ENCODE measurements at regions not wholly inside any gene's neighbourhood (a gene's known extent, or its start where the extent isn't known, plus 50 kb on each side); places are given as distances from the start of the nearest gene placed in this dataset.

DNA sequence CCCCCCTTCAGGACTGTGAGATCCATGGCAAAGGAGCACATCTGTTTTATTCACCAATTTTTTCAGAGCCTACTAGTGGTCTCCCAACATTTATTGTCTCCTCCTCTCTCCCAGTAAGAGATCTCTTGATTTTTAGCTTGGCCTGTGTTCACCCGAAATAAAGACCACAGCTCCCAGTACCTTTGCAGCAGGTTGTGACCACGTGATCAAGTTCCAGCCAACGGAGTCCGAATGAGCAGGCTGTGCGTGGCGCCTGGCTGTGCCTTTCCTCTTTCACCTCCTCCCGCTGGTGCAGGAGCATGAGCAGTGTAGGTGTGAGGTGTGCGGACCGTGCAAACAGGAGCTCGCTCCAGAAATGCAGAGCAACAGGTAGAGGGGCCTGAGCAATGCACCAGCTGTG is 143.6 kb upstream of the GLI2 start:
- ChIA-PET CTCF (no interaction called here), POLR2A (no interaction called here)

DNA sequence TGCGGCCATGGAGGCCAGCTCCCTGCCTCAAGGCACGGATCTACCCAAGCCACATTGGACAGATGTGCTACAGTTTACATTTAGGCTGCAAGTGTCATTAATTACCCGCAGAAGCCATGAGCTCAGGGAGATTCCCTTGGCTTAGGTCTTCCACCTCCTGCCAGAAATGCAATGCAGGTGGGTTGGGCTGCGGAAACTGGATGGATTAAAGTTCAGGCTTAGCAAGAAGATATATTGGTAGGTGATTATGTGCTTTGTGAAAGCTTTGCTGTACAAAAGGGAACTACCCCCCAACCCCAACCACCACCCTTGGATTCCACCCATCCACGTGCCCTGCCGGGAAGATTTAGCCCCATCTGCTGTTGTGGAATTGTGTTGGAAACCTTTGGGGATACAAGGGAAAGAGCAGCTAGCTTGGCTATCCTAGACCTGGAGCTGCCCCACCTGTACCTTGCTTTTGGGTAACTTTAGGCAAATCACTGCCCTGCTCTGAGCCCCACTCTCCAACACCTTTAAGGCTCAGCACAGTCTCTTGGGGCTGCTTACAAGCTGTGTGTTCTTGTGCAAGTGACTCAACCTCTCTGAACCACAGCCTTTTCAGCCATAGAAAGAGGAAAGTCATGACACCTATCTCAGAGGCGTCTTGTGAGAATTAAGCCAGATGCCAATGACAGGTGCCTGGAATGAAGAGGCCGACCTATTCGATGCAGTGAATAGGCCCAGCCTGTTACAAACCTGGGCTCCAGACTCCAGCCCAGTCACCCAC is 141.6 kb upstream of the GLI2 start:
- POLR2A ChIA-PET, result no interaction called here
- CTCF ChIA-PET, result no interaction called here

DNA sequence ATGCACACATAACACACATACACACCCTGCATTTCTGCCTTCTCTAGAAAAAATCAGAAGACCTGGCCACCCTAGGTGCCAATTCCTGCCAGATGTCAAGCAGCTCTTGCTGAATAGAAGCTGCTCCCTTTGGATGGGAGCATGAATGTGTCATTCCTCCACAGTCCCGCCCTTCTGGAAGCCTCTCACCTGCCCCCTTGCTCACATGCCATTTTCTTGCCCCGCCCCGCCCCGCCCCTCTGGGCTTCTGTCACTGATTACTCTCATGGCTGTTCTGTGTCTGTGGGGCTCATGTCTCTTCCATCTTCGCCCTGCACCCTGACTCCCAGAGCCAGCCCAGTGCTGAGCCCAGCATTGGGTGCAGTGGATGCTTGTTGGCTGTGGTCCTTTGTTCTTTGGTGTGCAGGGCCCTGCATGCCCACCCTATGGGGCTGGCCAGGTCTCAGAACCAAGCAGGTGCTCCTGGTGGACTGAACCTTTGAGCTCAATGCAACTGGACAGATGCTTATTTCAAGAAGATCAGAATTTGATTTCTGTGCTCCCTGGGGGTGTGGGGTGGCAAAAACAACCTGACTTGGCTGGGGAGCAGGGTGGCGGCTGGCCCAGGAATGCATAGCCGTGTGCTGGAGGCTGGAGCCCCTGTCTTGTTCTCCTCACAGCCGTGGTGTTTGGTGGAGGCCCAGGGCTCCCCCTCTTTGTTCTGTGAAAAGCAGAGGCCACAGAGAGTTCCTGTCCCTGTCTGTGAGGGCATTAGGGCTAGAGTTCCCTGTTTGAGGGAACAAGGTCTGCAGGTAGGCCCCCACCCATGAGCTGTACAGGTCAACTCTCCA is 140.6 kb upstream of the GLI2 start:
- ChIA-PET CTCF (no interaction called here), POLR2A (no interaction called here)

DNA sequence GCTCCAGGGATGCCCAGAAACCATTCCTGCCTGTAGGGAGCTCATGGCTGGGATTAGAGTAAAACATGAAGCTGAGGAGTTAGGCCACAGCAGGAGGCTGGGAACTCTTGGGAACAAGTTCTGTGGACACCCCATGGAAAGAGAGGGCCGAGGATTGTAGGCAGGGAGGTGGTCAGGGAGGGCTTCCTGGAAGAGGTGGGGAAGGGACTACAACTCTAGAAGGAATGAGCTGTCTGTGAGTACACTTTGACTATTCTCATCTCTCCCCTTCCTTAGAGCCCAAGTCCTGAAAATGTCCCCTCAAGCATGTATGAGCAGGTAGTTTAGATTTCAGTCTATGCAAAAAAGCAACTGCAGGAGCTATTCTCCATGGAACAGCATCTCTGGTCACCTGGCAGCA is 139.9 kb upstream of the GLI2 start:
- ChIA-PET CTCF (no interaction called here), POLR2A (no interaction called here)

DNA sequence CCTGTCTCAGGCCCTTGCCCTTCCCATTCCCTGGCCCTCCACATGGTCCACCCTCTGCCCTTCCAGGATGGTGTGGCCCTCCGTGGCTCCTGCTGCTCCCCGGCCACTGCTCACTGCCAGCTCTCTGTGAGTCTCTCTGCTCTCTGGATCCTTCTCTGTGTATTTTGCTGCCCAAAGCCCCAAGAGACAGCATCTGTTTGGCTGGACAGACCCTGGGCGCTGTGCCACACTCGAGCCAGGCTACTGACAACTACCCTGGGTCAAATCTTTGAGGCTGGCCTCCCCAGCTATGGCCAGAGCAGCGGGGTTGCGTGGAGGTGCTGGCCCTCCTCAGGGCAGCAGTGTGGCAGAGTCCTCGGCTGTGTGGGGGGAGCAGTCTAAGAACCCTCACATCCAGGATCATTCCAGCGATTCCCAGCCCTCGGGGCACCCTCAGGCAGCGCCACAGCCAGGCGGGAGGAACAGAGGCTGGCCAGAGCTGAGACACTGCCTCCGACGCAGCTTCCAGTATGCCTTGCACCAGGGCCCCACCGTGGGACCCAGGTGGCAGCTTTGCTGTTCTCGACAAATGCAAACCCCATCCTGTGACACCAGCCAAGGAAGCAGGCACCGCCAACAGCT is 139.4 kb upstream of the GLI2 start:
- ChIA-PET CTCF (no interaction called here), POLR2A (no interaction called here)

DNA sequence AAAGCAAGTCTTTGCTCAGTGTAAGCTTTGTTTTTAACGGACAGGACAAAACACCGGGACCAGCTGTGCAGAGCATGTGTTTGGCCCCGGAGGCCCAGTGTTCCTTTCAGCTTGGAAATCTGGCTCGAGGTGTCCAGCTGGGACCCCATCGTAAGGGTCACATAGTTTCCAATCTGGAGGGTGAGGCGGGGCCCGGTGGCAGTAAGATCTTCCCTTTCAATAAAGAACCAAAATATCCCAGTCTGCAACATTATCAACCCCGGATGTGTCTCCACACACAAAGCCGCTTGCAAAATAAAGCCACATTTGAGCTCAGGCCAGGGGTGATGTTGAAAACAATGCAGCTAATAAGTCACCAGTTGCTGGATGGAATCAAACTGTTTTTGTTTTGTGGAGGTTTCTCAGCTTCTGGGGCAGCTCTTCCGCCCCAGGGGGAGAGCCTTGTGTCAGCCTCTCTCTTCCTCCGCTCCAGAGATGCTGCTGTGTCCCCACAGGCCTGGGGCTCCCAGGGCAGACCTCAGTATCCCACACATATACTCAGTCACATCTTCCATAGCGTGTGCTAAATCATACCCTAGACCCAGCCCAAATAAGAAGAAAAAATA is 138.6 kb upstream of the GLI2 start:
- ChIA-PET POLR2A (no interaction called here), CTCF (no interaction called here)

DNA sequence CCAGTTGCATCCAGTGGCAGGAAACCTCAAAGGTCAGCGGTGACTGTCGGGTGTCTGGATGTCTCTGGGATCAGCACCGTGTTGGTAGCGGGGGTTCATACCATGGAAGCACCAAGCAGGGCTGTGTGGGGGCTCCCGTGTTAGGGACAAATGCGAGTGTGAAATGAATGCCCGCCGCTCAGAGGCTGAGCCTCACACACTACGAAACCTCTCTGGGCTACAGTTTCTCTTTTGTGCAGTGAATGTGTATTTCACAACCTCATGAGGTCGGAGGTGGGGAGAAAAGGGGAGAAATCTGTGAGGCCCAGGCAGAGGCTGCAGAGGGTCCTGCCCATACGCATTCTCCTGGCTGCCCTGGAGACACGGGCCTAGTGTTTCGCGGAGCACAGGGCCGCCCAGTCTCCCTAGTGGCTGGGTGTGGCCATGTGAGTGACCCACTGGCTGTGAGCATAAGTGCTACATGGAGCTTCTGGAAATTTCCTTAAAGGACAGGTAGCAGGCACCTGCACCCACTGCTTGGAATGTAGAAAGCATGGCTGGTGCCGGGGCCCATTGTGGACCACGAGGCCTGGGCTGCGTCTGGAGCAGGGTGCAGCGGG is 138.0 kb upstream of the GLI2 start:
- ChIA-PET CTCF (no interaction called here), POLR2A (no interaction called here)

DNA sequence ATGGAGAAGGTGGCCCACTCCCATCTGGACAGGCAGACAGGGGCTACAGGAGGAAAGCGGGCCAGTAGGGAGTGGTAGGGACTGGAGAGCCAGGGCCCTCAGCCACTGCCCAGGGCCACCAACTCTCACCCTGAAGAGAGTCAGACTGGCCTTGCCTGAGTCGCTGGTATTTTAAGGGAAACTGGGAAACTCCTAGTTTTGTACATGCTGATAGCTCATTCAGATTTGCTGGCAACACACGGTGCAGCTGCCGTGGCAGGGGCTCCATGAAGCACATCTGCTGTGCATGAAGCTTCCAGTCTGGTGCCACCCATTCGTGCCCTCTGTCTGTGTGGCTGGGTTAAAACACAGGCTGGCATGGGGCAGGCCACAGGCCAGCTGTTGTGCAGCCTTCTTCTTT is 137.3 kb upstream of the GLI2 start:
- ChIA-PET POLR2A (no interaction called here), CTCF (no interaction called here)

DNA sequence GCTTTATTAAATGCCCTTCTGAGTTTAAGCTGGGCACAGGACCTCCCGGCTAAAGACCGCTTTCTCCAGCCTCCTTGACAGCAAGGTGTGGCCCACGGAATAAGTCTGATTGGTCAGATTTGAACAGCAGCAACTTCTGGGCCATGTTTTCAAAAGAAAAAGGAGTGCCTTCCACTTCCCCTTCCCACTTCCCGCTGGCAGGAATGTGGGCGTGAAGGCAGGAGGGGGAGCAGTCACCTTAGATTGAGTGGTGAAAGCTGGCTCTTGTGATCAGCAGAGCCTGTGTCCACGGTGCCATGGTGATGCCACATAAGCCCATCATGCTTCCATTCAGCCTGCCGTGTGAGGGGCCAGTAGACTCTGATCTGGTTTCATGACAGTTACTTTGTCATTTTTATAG is 136.6 kb upstream of the GLI2 start:
- ChIA-PET CTCF (no interaction called here), POLR2A (no interaction called here)

DNA sequence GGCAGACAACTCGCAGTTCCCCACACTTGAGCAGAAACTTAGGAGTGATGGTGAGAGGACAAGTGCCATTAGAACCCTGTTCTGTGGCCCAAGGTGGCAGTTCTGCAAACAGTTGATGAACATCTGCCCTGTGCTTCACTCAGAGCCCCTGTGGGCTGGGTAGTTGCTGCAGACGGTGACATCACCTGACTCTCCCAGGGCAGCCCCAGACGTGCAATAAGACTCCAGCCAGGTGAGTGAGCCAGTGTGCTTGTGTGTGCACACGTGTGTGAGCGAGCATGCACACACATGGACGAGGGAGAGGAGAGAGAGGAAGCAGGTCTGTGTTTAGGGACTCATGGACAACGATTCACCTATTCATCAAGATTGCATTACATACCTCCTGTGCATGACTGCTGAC is 136.0 kb upstream of the GLI2 start:
- POLR2A ChIA-PET, result no interaction called here
- CTCF ChIA-PET, result no interaction called here

DNA sequence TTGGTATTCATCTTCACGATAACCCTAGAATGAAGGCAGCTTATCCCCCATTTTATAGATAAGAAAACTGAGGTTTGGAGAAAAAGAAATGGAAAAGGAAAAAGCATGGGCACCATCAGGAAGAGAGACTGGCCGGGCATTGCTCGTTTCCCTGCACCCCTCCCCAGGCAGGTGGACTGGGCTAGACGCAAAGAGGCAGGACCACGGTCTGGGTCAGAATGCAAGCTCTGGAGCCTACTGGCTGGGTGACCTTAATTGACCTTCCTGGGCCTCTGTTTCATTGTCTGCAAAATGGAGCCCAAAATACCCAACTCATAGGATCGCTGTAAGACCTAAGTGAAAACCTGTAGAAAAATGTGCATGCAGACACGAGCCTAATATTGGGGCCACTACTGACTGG is 135.3 kb upstream of the GLI2 start:
- ChIA-PET POLR2A (no interaction called here), CTCF (no interaction called here)

DNA sequence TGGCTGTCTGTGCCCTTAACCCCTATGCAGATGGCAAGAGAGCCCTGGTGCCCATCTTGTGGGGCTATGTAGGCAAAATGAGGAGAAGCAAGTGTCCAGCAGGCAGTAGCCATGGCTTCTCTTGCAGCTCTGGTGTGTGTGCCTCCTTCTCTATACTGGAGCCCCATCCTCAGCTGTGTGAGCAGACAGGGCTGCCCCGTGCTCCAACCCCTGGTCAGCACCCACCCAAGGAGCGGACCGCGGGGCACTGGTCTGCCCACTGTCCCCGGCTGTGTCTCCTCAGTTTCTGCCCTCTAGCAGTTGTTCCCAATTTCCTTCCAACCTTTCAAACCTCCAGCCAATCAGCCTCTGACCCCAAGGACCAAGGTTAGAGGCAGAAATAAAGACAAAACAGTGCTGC is 134.9 kb upstream of the GLI2 start:
- POLR2A ChIA-PET, result no interaction called here
- CTCF ChIA-PET, result no interaction called here

DNA sequence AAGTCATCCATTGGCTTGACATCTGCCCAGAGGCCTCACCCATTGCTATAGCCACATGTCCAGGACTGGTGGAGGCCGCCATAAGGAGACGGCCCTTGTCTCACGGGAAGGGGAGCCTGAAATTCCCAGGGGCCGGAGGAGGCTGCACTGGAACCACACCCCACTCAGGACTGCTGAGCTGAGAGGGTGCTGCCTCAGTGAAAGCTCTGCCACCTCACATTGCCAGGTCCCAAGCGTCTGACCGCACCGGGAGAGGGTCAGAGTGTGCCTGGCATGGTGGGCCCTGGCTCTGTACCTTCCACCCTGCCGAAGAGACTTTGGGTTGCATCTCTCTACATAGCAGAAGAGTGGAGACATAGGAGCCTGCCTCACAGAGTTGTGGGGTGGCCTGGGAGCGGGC is 134.1 kb upstream of the GLI2 start:
- POLR2A ChIA-PET, result no interaction called here

DNA sequence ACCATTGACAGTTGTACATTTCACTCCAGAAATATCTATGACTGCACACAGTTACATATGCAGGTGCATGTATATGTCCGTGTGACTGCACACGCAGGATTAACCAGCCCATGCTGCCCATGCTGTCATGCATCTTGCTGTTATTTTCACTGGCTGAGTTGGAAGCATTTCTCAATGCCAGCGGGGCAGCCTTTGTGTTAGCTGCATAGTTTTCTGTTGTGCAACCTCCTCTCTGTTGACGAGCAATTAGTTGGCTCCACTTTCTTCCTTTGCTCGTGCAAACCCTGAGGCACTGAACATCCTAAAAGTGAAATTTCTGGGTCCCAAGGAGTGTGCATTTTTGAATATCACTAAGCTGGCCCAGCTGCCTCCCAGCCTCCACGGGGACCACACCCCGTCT is 133.4 kb upstream of the GLI2 start:
- ChIA-PET POLR2A (no interaction called here), CTCF (no interaction called here)

More for the DNA sequence above, 134.1 kb upstream of the GLI2 start:
- CTCF ChIA-PET, result no interaction called here

DNA sequence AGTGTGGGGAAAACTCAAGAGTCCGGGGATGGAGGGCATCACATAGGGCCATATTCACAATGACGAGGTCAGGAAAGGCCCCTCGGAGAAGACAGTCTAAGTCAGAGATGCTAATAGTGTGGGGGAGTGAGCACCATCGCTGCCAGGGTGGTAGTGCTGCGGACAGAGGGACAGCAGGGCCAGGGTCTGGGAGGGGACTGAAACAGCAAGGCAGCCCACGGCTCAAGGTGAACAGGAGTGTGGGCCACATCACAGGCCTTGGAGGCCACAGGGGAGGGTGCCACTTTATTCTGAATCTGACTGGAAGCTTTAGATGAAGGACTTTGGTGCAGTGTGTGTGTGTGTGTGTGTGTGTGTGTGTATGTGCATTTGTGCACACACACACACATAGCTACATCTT is 130.9 kb upstream of the GLI2 start:
- ChIA-PET POLR2A (no interaction called here), CTCF (no interaction called here)

DNA sequence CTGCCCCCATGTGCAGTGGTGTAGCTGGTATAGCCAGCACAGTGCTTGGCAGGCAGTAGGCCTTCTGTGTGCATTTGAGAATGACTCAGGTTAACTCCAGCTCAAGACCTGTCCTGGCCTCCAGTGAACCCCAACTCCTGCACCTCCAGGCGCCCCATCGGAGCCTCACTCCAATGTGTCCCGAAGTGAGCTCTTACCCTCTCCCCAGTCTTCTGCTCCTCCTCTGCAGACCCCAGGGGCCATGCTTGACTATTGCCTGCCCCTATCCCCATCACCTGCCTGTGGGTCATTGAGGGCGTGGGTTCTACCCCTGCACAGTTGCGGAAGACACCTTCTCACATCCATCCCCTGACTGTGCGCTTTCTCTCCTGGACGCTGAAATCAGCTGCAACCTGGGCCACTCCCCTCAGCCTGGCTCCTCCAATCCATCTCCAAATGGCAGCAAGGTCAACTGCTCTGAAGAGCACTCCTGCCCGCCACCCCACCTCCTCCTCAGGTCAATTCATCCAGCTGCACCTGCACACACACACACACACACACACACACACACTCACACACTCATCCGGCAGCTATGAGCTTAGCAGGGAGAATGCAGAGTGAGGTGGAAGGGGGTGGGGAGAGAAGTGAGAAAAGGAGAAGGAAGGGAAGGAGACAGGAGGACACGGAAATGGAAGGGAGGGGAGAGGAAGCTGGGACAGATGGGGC is 130.3 kb upstream of the GLI2 start:
- CTCF ChIA-PET, result no interaction called here
- POLR2A ChIA-PET, result no interaction called here

DNA sequence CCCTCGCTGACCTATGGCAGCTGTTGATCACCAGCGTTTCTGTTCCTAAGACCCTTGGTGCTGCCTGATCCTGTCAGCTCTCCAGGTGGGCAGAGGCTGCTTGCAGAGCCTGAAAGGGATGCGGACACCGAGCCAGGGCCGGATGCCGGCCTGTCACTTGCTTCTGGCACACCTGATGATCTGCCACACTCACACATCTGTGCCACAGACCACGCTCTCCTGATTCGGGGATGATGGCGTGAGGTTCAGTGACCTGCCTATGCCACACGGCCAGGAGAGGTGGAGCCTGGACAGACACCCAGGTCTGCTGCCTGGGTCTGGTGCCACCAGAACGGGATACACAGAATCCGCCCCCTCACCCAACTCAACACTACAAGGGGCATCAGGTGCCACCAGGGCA is 129.4 kb upstream of the GLI2 start:
- ChIA-PET CTCF (no interaction called here), POLR2A (no interaction called here)

DNA sequence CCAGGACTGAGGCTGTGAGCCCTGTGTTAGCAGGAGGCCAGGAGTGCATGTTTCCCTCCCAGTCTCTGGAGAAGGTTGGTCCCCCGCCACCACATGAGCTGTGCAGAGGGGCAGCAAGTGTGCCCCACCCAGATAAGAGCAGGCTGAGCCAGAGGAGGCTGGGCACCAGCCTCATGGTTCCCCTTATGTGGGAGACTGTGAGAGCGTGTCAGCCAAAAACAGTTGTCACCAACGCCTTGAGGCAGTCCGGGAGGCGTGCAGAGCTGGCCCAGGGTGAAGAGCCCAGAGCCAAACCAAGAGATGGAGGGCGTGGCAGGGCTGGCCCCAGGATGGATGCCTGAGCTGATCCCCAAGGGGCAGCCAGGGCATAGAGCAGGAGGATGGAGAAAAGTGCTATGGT is 128.7 kb upstream of the GLI2 start:
- ChIA-PET POLR2A (no interaction called here), CTCF (no interaction called here)

DNA sequence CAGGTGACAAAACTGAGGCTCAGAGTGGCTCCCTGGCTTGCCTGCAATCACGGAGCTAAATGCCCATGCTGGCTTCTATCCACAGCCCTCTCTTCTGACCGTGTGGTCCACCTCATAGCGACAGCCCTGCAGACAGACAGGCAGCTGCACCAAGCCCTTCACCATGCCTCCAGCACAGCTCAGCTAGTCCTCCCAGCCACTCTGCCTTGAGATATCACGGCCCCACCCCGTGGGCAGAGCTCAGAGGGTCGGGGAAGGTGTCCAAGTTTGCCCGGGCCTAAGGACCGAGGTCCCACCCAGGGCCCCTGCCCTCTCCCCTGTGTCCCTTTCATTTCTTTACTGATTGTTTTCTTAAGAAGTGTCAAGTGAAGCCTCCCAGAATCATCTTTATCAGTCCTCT is 128.2 kb upstream of the GLI2 start:
- POLR2A ChIA-PET, result no interaction called here

DNA sequence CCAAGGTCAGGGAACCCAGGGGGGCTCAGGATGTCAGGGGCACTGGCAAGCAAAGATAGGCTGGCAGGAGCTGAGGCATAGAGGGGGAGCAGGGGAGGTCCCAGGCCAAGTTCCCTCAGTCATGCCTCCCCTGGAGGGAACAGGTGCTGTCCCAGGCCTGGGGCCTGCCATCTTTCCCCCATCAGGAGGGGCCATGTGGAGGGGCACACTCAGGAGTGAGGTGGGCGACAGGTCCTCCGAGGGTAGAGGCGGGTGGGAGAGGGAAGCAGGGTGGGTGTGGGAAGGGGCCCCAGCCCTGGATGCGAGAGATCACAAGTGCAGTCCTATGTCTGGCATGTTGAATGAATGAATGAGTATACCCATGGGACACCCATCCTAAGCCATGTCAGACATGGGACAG is 127.7 kb upstream of the GLI2 start:
- CTCF ChIA-PET, result no interaction called here
- POLR2A ChIA-PET, result no interaction called here

More for the DNA sequence above, 128.2 kb upstream of the GLI2 start:
- CTCF ChIA-PET, result no interaction called here

Measured in activated CD8-positive, alpha-beta memory T cell treated with anti-CD3 and anti-CD28 coated beads for 36 hours (primary cell).